SHP77 treated with DMSO at 0.1 percent for 48 hours (cell line): ENCODE measurements at regions not wholly inside any gene's neighbourhood (a gene's known extent, or its start where the extent isn't known, plus 50 kb on each side); places are given as distances from the start of the nearest gene placed in this dataset.

ENCODE experiments used
- DNase-seq: peaks from one replicate; lab custom pipeline; 2025; lab: John Stamatoyannopoulos, UW

- DNase-seq, result no peak
Observed at GRCh38 chr2:156087875-156088274, 244.6 kb downstream of the NR4A2 start.

GRCh38 chr2:156083763-156084493 is 248.6 kb downstream of the NR4A2 start:
- no peak for DNase-seq

- no peak for DNase-seq
Observed at GRCh38 chr2:156079845-156080244, 252.7 kb downstream of the NR4A2 start.

- DNase-seq, result no peak
Observed at GRCh38 chr2:156077041-156077742, 255.3 kb downstream of the NR4A2 start.

GRCh38 chr2:156065912-156066311 is 266.6 kb downstream of the NR4A2 start:
- no peak for DNase-seq

- no peak for DNase-seq
Observed at GRCh38 chr2:156064540-156064939, 268.0 kb downstream of the NR4A2 start.

- no peak for DNase-seq
Observed at GRCh38 chr2:156057647-156058046, 274.9 kb downstream of the NR4A2 start.

GRCh38 chr2:156054983-156055382 is 277.5 kb downstream of the NR4A2 start:
- DNase-seq, result no peak

- DNase-seq, result no peak
Observed at GRCh38 chr2:156046900-156047299, 285.6 kb downstream of the NR4A2 start.

- DNase-seq, result no peak
Observed at GRCh38 chr2:156042895-156043294, 289.6 kb downstream of the NR4A2 start.

- no peak for DNase-seq
Observed at GRCh38 chr2:156038021-156038420, 294.5 kb downstream of the NR4A2 start.

- no peak for DNase-seq
Observed at GRCh38 chr2:156037482-156037881, 295.0 kb downstream of the NR4A2 start.

- DNase-seq, result no peak
Observed at GRCh38 chr2:156031121-156031520, 301.4 kb downstream of the NR4A2 start.

GRCh38 chr2:156023229-156023869 is 309.2 kb downstream of the NR4A2 start:
- DNase-seq, result no peak

- no peak for DNase-seq
Observed at GRCh38 chr2:156021146-156022040, 311.1 kb downstream of the NR4A2 start.

- DNase-seq, result no peak
Observed at GRCh38 chr2:156019341-156019740, 313.2 kb downstream of the NR4A2 start.

GRCh38 chr2:156017341-156017885 is 315.1 kb downstream of the NR4A2 start:
- DNase-seq, result no peak

- no peak for DNase-seq
Observed at GRCh38 chr2:156009293-156009692, 323.2 kb downstream of the NR4A2 start.

GRCh38 chr2:156006721-156007618 is 325.6 kb downstream of the NR4A2 start:
- no peak for DNase-seq

- DNase-seq, result no peak
Observed at GRCh38 chr2:156005999-156006712, 326.4 kb downstream of the NR4A2 start.
